H1 (cell line): ENCODE measurements at regions not wholly inside any gene's neighbourhood (a gene's known extent, or its start where the extent isn't known, plus 50 kb on each side); places are given as distances from the start of the nearest gene placed in this dataset.

Experiments used
- CTCF ChIA-PET: fragments of 300-600 bp; sonication (Branson Sonifier 250); formaldehyde crosslinking; loops from one replicate; lab custom pipeline; 2021; ENCODE audit not compliant: partially characterized antibody; lab: Charles Lee
- POLR2A ChIA-PET: fragments of 300-600 bp; sonication (Branson Sonifier 250); formaldehyde crosslinking; loops from one replicate; lab custom pipeline; 2021; ENCODE audit warnings: inconsistent platforms; ENCODE audit not compliant: partially characterized antibody; lab: Charles Lee
- DNase-seq, 2 experiments: peaks; one replicate each; pipeline versions ENCODE4 v3.0.0 to v3.0.0-alpha.2; 2010 to 2022; ENCODE audit warnings: low spot score in 2 of 2, low read depth in 1 of 2, mixed read lengths in 1 of 2
- FAIRE-seq: peaks from 2 replicates; lab custom pipeline; 2011; peaks lifted over from hg19 to GRCh38; lab: Jason Lieb, UNC
- H2AFZ ChIP-seq: 2 replicates; pipeline ENCODE4 v1.8.1; 2012; ENCODE audit warnings: low read length, inconsistent platforms
- H2AK5ac ChIP-seq: 2 replicates; pipeline ENCODE4 v1.6.1; 2013; ENCODE audit warnings: low read depth, low read length
- H2BK120ac ChIP-seq: replicated peaks from 2 replicates; pipeline ENCODE3; 2013; ENCODE audit warnings: low read depth, low read length, inconsistent platforms
- H2BK12ac ChIP-seq: 2 replicates; pipeline ENCODE4 v1.6.1; 2013; ENCODE audit warnings: low read depth, low read length
- H2BK15ac ChIP-seq: 2 replicates; pipeline ENCODE4 v1.6.1; 2013; ENCODE audit warnings: low read length
- H2BK20ac ChIP-seq: 2 replicates; pipeline ENCODE4 v1.6.1; 2013; ENCODE audit warnings: low read length
- H2BK5ac ChIP-seq: 2 replicates; pipeline ENCODE4 v1.6.1; 2013; ENCODE audit warnings: low read depth, low read length
- H3K14ac ChIP-seq: 2 replicates; pipeline ENCODE4 v1.6.1; 2013; ENCODE audit warnings: inconsistent platforms; ENCODE audit not compliant: insufficient read length
- H3K18ac ChIP-seq: 2 replicates; pipeline ENCODE4 v1.6.1; 2013; ENCODE audit warnings: low read length; ENCODE audit errors: extremely low read depth
- H3K23ac ChIP-seq: 2 replicates; pipeline ENCODE4 v1.6.1; 2013; ENCODE audit warnings: inconsistent platforms; ENCODE audit not compliant: insufficient read length
- H3K23me2 ChIP-seq: 2 replicates; pipeline ENCODE4 v1.6.1; 2013; ENCODE audit warnings: low read depth, low read length
- H3K27ac ChIP-seq: 2 replicates; pipeline ENCODE4 v1.6.1; 2011; ENCODE audit warnings: low read depth, low read length, inconsistent platforms
- H3K27me3 ChIP-seq, 4 experiments: replicated peaks in 1 of 4; 1 replicate in 1 of 4; 2 replicates in 3 of 4; pipeline versions ENCODE4 v1.6.1 to v1.8.1; 2011 to 2013; ENCODE audit warnings: low read length in 3 of 4, mild to moderate bottlenecking in 3 of 4, inconsistent platforms in 2 of 4, mixed read lengths in 2 of 4, moderate library complexity in 1 of 4; ENCODE audit not compliant: control insufficient read depth in 3 of 4, insufficient read depth in 3 of 4; ENCODE audit errors: extremely low read depth in 1 of 4
- H3K36me3 ChIP-seq, 4 experiments: 2 replicates each; pipeline versions ENCODE4 v1.6.1 to v1.8.1; 2011 to 2013; ENCODE audit warnings: mild to moderate bottlenecking in 4 of 4, low read length in 3 of 4, moderate library complexity in 2 of 4, control low read depth in 1 of 4, inconsistent platforms in 1 of 4; ENCODE audit not compliant: insufficient read depth in 4 of 4, control insufficient read depth in 2 of 4
- H3K4ac ChIP-seq: replicated peaks from 2 replicates; pipeline ENCODE3; 2013; ENCODE audit warnings: low read length, low read depth, mixed read lengths, inconsistent platforms; ENCODE audit not compliant: insufficient read length
- H3K4me1 ChIP-seq, 4 experiments: replicated peaks in 1 of 4; 1 replicate in 1 of 4; 2 replicates in 3 of 4; pipeline versions ENCODE4 v1.6.1 to v1.8.1; 2011 to 2013; ENCODE audit warnings: low read length in 3 of 4, inconsistent platforms in 2 of 4, mixed read lengths in 1 of 4; ENCODE audit not compliant: insufficient read depth in 4 of 4, control insufficient read depth in 3 of 4
- H3K4me2 ChIP-seq, 2 experiments: 2 replicates each; pipeline versions ENCODE4 v1.6.1 to v1.8.1; 2011 to 2013; ENCODE audit warnings: low read depth in 2 of 2, low read length in 2 of 2, control low read depth in 1 of 2, inconsistent platforms in 1 of 2, mild to moderate bottlenecking in 1 of 2; ENCODE audit not compliant: insufficient read depth in 1 of 2
- H3K4me3 ChIP-seq, 4 experiments: fragments of 200-600, 300-600 bp in 1 of 4; sonication (generic), shearing (Covaris generic), sonication (Bioruptor Twin) in 1 of 4; 2 replicates each; pipeline versions ENCODE4 v1.5.1 to v1.8.1; 2011 to 2016; ENCODE audit warnings: low read length in 4 of 4, low read depth in 3 of 4, control low read depth in 2 of 4, inconsistent platforms in 2 of 4, mild to moderate bottlenecking in 2 of 4, mixed read lengths in 1 of 4, moderate library complexity in 1 of 4; ENCODE audit not compliant: insufficient read depth in 2 of 4; ENCODE audit errors: extremely low read depth in 1 of 4
- H3K56ac ChIP-seq: replicated peaks from 2 replicates; pipeline ENCODE3; 2013; ENCODE audit warnings: low read depth, mild to moderate bottlenecking, mixed read lengths, low read length, inconsistent platforms; ENCODE audit not compliant: insufficient read length
- H3K79me1 ChIP-seq: 2 replicates; pipeline ENCODE4 v1.6.1; 2013; ENCODE audit warnings: low read depth, low read length, control low read depth
- H3K79me2 ChIP-seq, 2 experiments: 2 replicates each; pipeline versions ENCODE4 v1.6.1 to v1.8.1; 2012 to 2013; ENCODE audit warnings: low read length in 2 of 2, mild to moderate bottlenecking in 2 of 2, inconsistent platforms in 1 of 2; ENCODE audit not compliant: insufficient read depth in 2 of 2, control insufficient read depth in 1 of 2
- H3K9ac ChIP-seq, 4 experiments: replicated peaks in 1 of 4; 1 replicate in 1 of 4; 2 replicates in 3 of 4; pipeline versions ENCODE4 v1.6.1 to v1.8.1; 2011 to 2013; ENCODE audit warnings: low read depth in 3 of 4, low read length in 3 of 4, control low read depth in 2 of 4, mild to moderate bottlenecking in 2 of 4, moderate library complexity in 2 of 4, inconsistent platforms in 1 of 4; ENCODE audit errors: extremely low read depth in 1 of 4
- H3K9me3 ChIP-seq, 2 experiments: 2 replicates each; pipeline versions ENCODE4 v1.6.1 to v1.8.1; 2012 to 2013; ENCODE audit warnings: mild to moderate bottlenecking in 2 of 2, moderate library complexity in 2 of 2, control low read depth in 1 of 2, inconsistent platforms in 1 of 2, low read depth in 1 of 2, low read length in 1 of 2, mixed read lengths in 1 of 2; ENCODE audit not compliant: insufficient read depth in 2 of 2
- H4K20me1 ChIP-seq, 2 experiments: replicated peaks in 1 of 2; 2 replicates each; pipeline versions ENCODE3 to v1.8.1; 2011 to 2013; ENCODE audit warnings: inconsistent platforms in 2 of 2, low read length in 2 of 2, mild to moderate bottlenecking in 1 of 2; ENCODE audit not compliant: insufficient read depth in 2 of 2, control insufficient read depth in 1 of 2
- H4K5ac ChIP-seq: 2 replicates; pipeline ENCODE4 v1.6.1; 2013; ENCODE audit warnings: low read length, low read depth, mixed read lengths, inconsistent platforms; ENCODE audit not compliant: insufficient read length
- H4K8ac ChIP-seq: 2 replicates; pipeline ENCODE4 v1.8.0; 2013; ENCODE audit warnings: mild to moderate bottlenecking, moderate library complexity, low read length, inconsistent platforms; ENCODE audit not compliant: insufficient read depth; ENCODE audit errors: extremely low read depth
- H4K91ac ChIP-seq: replicated peaks from 2 replicates; pipeline ENCODE3; 2013; ENCODE audit warnings: low read length, mixed read lengths, inconsistent platforms; ENCODE audit not compliant: insufficient read length
- EP300 ChIP-seq, 2 experiments: IDR thresholded peaks; 1 replicate in 1 of 2; 2 replicates in 1 of 2; pipeline ENCODE4 v1.6.1; 2011 to 2012; ENCODE audit warnings: low read depth in 2 of 2, low read length in 2 of 2, mild to moderate bottlenecking in 2 of 2, borderline replicate concordance in 1 of 2, inconsistent platforms in 1 of 2, moderate library complexity in 1 of 2
- GTF2F1 ChIP-seq: IDR thresholded peaks from 2 replicates; pipeline ENCODE4 v1.6.1; 2012; ENCODE audit warnings: low read depth, low read length, improper control_type of control experiment, borderline replicate concordance
- JUN ChIP-seq: IDR thresholded peaks from 2 replicates; pipeline ENCODE4 v1.6.1; 2011; ENCODE audit warnings: low read depth, mild to moderate bottlenecking, improper control_type of control experiment, low read length
- NANOG ChIP-seq: IDR thresholded peaks from 2 replicates; pipeline ENCODE4 v1.6.1; 2011; ENCODE audit warnings: low read length, low read depth, mild to moderate bottlenecking, inconsistent platforms; ENCODE audit not compliant: insufficient read depth, poor library complexity, severe bottlenecking
- RAD21 ChIP-seq, 2 experiments: IDR thresholded peaks in 1 of 2; conservative IDR thresholded peaks in 1 of 2; 2 replicates each; pipeline ENCODE4 v1.6.1; 2011; ENCODE audit warnings: low read depth in 2 of 2, low read length in 2 of 2, improper control_type of control experiment in 1 of 2, inconsistent platforms in 1 of 2, mild to moderate bottlenecking in 1 of 2, moderate library complexity in 1 of 2
- RXRA ChIP-seq: IDR thresholded peaks from 2 replicates; pipeline ENCODE4 v1.6.1; 2011; ENCODE audit warnings: low read depth, mild to moderate bottlenecking, low read length, moderate library complexity; ENCODE audit not compliant: insufficient read depth
- WGBS, 2 experiments: shearing (Covaris generic) in 1 of 2; methylation state at CpG; one replicate each; pipeline versions ENCODE4 v1.1.6 to v1.1.7; 2013 to 2015; ENCODE audit warnings: low lambda C conversion rate in 2 of 2, mixed read lengths in 2 of 2, inconsistent platforms in 1 of 2, low coverage in 1 of 2, missing lambda C conversion rate in 1 of 2; ENCODE audit not compliant: insufficient replicate concordance in 2 of 2, insufficient coverage in 1 of 2, insufficient read length in 1 of 2; ENCODE audit errors: extremely low coverage in 1 of 2, missing lambda C conversion rate in 1 of 2; 5-methylcytosine and 5-hydroxymethylcytosine counted together

DNA sequence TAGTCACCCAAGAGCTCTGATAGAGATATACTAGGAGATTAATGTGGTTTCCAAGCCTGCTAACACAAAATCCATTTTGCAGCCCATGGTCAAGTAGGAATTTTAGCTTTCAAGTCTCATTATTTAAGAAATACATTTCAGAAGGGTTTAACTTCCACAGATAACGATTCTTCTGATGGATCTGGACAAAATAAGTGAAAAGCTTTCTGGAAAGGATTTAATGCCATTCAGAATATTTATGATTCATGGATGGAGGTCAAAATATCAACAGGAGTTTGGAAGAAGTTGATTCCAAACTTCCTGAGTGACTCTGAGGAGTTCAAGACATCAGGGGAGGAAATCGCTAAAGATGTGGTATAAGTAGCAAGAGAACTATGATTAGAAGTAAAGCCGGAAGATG lies 214.6 kb downstream of the ATXN7L3B start:
- Histone ChIP-seq H2BK12ac (no peak overlapping the region), H3K56ac (no peak overlapping the region), H3K14ac (no peak overlapping the region), H3K18ac (no peak overlapping the region), H3K27ac (no peak overlapping the region), H4K5ac (no peak overlapping the region), H3K4ac (no peak overlapping the region), H3K4me3 (no peak overlapping the region), H3K79me2 (no peaks in the 10 kb centered on the region), H2BK20ac (no peak overlapping the region), H2BK120ac (no peak overlapping the region), H2BK15ac (no peak overlapping the region), H2AK5ac (no peak overlapping the region), H3K27me3 (no peaks in the 10 kb centered on the region), H3K9ac (no peak overlapping the region), H3K23me2 (no peaks in the 10 kb centered on the region), H3K4me1 (no peaks in the 10 kb centered on the region), H3K79me1 (no peaks in the 10 kb centered on the region), H3K23ac (no peak overlapping the region), H2BK5ac (no peak overlapping the region), H4K20me1 (no peaks in the 10 kb centered on the region), H3K4me2 (no peak overlapping the region), H3K36me3 (no peaks in the 10 kb centered on the region), H2AFZ (no peak overlapping the region), H4K8ac (no peak overlapping the region), H4K91ac (no peak overlapping the region), H3K9me3 (no peaks in the 10 kb centered on the region)
- POLR2A ChIA-PET = no interaction called here
- FAIRE-seq (no peak), DNase-seq (no peak)
- CTCF ChIA-PET = no interaction called here
- TF ChIP-seq NANOG (no peak), EP300 (IDR thresholded peaks at IDR 0.05; ENCODE audit: borderline replicate concordance in 1 of 2, low read depth in 2 of 2, low read length in 2 of 2) (no peak), GTF2F1 (no peak), RAD21 (IDR thresholded peaks at IDR 0.05 in 1 of 2, conservative IDR thresholded peaks at IDR 0.05 in 1 of 2; ENCODE audit: low read depth in 2 of 2, low read length in 2 of 2) (no peak), JUN (no peak), RXRA (no peak)
- WGBS, 2 experiments = 100% methylated on average over 3 of the region's 3 CpGs; no CpG with 5 or more reads in 1 of the 2 experiments
